ENCODE measurements at regions not wholly inside any gene's neighbourhood (a gene's known extent, or its start where the extent isn't known, plus 50 kb on each side); places are given as distances from the start of the nearest gene placed in this dataset.

DNA sequence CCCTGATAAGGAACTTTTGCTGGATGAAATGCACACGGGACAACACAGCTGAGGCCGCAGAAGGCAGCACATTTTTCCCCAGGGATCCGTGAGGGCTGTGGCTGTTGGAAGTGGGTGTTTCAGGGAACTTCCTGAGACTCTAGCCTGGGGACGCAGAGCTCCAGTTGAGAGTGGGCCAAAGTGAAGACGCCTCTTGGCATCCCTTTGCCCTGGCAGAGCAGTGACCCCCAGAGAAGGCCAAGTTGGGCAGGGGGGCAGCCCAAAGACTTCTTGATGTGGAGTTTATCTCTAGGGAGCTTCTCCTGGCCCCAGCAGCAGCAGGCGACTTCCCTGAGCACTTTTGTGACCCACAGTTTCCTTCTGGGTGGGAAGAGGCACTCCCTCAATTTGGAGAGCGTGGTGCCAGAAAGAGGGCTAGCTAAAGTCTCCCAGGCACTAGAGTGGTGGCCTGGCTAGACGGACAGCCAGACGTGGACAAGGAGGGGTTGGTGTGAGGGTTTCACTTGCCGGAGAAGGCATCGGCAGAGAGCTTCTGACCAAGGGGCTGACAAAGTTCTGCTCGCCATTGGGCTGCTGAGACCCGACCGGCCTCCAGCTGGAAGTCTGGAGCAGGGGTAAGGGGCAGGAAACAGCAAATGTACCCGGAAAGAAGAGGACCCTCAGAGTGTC, 108.8 kb downstream of the ACKR3 start:
- POLR2A ChIA-PET (ENCODE audit: low non-redundant PET), result no interaction called here
- DNase-seq (ENCODE audit: low spot score), result no peak
- H3K27ac ChIP-seq, result no peak overlapping the region
- CTCF ChIA-PET, result no interaction called here
- TF ChIP-seq, protein P1, sequence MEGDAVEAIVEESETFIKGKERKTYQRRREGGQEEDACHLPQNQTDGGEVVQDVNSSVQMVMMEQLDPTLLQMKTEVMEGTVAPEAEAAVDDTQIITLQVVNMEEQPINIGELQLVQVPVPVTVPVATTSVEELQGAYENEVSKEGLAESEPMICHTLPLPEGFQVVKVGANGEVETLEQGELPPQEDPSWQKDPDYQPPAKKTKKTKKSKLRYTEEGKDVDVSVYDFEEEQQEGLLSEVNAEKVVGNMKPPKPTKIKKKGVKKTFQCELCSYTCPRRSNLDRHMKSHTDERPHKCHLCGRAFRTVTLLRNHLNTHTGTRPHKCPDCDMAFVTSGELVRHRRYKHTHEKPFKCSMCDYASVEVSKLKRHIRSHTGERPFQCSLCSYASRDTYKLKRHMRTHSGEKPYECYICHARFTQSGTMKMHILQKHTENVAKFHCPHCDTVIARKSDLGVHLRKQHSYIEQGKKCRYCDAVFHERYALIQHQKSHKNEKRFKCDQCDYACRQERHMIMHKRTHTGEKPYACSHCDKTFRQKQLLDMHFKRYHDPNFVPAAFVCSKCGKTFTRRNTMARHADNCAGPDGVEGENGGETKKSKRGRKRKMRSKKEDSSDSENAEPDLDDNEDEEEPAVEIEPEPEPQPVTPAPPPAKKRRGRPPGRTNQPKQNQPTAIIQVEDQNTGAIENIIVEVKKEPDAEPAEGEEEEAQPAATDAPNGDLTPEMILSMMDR (conservative IDR thresholded peaks at IDR 0.05; ENCODE audit: low read depth), result no peak

DNA sequence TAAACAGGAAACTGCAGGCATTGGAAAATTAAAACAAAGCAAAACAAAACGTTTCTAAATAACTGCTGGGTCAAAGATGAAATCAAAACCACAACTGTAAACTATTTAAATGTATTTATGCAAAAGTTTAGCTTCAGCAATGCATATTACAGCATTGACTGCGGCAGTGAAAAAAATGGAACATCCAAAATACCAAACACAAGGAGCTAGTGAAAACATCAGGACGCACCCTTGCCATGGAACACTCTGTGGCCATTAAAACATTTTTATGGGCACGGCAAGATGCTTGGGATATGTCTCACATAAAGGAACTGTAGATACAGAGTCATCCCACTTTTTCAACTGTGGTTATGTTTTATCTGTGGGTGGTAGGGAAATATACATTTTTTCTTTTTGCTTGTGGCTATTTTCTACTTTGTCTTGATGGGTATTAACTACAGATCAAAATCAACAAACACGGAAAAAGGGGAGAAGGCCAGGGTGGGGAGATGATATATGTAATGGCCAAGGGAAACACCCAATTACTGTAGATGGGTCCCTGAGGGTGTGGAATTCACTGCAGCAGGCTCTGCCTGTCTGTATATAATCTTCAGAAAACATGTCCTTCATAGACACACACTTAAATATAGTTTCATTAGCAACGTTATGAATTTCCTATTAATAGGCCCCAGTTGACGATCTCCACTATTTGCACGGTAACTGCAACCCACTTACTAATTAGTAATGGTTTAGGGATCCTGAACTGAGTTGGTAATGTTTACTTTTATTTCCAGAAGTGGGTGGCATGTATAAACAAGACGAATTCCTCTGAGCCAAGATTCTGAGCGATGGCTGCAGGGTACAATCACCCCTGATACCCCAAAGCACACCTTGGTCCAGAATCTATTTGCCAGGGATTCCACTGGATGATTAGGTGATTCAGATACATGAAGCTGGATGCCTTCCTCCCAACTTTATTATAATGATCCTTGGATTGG, 110.5 kb downstream of the ACKR3 start:
- ChIA-PET CTCF (interaction anchor here (0.9 kb wide), 1 partner anchor 15 kb away, joined by 3 read pairs; no protein-coding TSS in a partner anchor), POLR2A (ENCODE audit: low non-redundant PET) (no interaction called here)
- TF ChIP-seq, protein P1 (conservative IDR thresholded peaks at IDR 0.05; ENCODE audit: low read depth), result no peak
- H3K27ac ChIP-seq, result no peak overlapping the region
- DNase-seq (ENCODE audit: low spot score), result peak; percentile 34

DNA sequence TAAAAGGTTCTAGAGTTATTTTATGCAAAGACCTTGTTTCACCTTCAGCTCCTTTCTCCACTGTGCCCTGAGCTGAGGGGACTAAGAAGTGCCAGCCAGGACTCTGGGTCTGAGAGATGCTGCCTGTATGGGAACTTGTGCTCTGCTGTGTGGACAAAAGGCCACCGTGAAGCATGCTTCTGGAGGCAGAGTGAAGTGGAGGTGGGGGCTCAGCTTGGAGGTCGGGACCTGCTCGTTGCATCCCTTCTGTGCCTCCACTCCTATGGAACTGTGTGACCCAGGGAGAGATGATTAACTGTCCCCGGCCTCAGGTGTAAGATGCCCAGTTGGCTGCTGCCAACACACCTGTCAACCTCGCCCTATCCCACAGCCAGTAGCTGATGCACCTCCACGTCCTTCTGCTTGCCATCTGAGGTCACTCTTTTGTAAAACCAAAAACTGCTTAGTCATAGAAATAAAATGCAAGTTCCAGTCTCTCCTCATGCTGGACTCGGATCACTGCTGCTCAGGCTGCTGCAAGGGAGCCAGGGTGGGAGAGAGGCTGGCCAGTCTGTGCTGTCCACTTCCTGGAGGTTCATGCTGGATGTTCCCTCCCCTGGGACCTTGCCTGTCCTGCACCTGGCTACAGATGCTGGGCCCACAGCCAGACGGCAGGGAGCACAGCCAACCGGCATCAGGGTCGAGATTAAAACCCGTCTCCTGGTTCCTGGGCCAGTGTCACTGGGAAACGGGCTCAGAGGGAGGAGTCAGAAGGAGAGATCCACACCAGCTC, 113.2 kb downstream of the ACKR3 start:
- H3K27ac ChIP-seq, result peak overlapping the region; percentile 26; the same call in 1 of the 2 replicates
- POLR2A ChIA-PET (ENCODE audit: low non-redundant PET), result no interaction called here
- DNase-seq (ENCODE audit: low spot score), result no peak
- CTCF ChIA-PET, result no interaction called here
- TF ChIP-seq, protein P1 (conservative IDR thresholded peaks at IDR 0.05; ENCODE audit: low read depth), result no peak

DNA sequence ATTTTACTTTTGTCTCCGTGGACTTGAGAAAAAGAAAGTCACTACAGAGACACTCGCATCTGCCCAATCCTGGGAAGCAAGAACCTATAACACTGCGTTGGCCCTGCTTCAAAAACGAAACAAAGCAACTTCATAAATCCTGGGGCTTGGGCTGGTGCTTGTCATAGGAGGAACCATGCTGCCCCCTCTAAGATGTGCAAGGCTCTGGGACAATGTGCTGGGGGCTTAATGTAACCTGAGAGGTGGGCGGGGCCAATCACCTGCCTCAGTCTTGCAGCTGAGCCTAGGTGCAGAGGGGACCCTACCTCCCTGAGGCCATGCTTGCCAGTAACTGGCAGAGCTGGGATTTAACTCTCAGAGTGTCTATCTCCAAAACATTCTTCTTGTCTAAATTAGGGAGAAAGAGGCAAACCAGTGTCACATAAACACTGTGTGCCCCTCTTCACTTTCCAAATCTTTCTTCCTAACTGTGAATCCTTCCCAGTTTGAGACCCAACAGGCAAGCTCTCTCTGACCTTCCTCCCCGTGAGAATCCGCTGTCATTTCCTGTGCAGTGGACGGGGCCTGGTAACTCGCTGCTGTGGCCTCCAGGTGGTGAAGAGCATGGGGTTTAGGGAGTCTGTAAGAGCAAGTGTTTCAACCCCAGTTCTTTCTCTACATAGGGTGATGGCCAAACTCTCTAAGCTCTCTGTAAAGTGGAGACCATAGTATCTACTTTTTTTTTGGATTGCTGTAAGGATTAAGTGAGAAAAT, 115.1 kb downstream of the ACKR3 start:
- CTCF ChIA-PET, result interaction anchor here (0.8 kb wide), 1 partner anchor 167 kb away, joined by 4 read pairs; no protein-coding TSS in a partner anchor
- no peak for DNase-seq (ENCODE audit: low spot score)
- TF ChIP-seq, protein P1 (conservative IDR thresholded peaks at IDR 0.05; ENCODE audit: low read depth), result no peak
- POLR2A ChIA-PET (ENCODE audit: low non-redundant PET), result no interaction called here
- 0 out of 2 replicates have a peak overlapping the region, but pooled peaks have one; percentile 7 for H3K27ac ChIP-seq

DNA sequence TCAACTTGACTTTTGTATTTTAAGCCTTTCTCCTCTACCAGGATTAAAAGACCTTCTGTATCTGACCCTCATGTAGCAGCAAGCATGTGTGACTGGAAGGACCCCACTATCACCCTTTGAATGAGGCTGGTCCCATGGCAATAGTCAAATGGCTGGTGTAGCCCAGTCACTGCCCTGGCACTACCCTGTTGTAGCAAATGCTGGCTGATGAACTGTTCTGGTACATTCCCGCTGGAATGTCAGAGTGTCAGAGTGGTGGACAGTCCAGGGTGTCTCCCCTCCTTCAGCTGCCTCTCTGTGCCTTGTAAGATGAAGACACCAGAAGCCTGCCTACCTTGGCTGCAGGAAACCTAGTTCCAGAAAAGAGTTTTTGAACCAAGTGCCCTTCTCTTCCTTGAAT, 115.7 kb downstream of the ACKR3 start:
- TF ChIP-seq, protein P1 (conservative IDR thresholded peaks at IDR 0.05; ENCODE audit: low read depth), result no peak
- DNase-seq (ENCODE audit: low spot score), result no peak
- no peak overlapping the region for H3K27ac ChIP-seq
- POLR2A ChIA-PET (ENCODE audit: low non-redundant PET), result no interaction called here
- CTCF ChIA-PET, result interaction anchor here (0.8 kb wide), 1 partner anchor 168 kb away, joined by 4 read pairs; no protein-coding TSS in a partner anchor
